GM19023 (cell line): ENCODE measurements at regions not wholly inside any gene's neighbourhood (a gene's known extent, or its start where the extent isn't known, plus 50 kb on each side); places are given as distances from the start of the nearest gene placed in this dataset.
"Not testable (repeated sequence)": the region's sequence is repeated elsewhere in the genome, so short reads cannot be mapped to it uniquely, and the experiment has no call there.

Source experiments
- ATAC-seq: cut with Tn5 transposase; IDR thresholded peaks from one replicate; pipeline ENCODE4 v1.9.1; 2021; ENCODE audit warnings: mild to moderate bottlenecking, moderate library complexity; ENCODE audit not compliant: unreplicated experiment

DNA sequence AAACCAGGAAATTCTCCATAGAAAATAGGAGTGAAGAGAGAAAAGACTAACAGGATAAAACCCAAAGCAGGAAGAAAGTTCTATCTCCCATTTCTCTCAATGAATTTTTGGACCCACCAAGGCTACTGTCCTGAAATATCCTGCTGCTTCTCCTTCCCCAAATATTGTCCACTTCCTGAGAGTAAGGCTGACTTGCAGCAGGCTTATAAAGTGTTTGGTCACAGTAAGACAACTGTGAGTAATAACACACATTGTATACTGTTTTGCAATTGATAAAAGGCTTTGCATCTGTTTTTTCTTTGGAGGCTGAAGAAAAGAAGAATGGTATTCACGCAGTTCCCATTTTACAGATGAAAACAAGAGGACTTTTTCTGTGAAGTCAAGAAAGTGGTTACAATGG lies 52.8 kb downstream of the FOXD4L6 start:
- not testable (repeated sequence) for ATAC-seq

DNA sequence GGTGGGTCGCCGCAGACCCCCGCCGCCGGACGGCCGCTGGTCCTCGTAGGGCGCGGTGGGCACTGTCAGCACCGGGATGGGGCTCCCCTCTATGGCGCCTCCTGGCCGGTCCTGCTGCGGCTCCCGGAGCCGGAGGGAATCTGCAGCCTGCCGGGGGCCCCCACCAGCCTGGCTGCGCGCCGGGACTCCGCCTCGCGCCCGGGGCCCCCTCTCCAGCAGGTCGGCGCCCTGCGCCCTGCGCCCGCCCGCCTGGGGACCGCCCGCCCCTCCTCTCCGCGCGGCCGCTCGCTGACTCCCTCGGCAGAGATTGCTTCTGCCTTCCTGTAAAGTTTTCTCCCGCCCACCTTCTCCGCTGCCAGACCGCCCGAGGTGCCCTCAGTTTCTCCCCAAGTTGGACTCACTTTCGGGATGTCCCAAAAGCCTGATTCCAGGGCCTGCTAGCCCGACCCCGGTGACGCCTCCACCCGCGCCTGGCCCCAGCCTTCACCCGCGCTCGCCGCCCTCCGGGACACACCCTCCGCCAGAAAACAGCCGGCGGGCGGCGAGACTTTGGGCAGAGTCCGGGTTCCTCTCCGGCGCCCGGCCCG lies 54.0 kb downstream of the FOXD4L6 start:
- peak; percentile 75 for ATAC-seq

DNA sequence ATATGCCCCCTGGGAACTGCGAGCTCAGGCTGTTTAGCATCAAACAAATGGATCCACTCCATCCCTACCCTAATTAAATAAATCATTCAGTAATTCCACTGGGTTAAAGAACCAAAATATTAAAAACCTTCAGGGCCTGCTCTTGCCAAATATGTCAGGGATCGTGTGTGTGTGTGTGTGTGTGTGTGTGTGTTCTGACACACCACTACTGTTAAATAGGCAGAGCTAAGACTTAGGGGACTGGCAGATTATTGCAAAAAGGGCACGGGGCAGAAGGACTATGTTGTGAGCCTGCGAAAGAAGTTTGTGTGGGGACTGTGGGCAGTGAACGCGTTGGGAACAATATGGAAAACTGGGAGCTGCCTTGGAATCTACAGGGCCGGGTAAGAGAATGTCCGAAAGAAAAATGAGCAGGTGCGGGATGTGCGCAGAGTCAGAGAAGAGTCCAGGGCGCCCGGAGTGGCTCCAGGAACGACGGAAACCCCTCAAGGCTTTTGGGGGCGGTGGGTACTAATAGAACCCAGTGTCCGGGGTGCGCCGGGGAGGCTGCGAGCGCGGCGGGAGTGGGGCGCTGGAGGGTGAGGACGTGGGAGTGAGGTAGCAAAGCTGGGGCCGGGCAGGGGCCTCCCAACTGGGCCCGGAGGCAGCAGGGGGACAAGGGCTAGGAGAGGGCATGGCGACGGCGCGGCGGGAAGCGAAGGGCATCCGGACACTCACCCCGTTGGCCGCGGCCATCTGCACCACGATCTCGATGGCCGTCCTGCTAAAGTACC lies 54.8 kb downstream of the FOXD4L6 start:
- peak; percentile 8 for ATAC-seq

DNA sequence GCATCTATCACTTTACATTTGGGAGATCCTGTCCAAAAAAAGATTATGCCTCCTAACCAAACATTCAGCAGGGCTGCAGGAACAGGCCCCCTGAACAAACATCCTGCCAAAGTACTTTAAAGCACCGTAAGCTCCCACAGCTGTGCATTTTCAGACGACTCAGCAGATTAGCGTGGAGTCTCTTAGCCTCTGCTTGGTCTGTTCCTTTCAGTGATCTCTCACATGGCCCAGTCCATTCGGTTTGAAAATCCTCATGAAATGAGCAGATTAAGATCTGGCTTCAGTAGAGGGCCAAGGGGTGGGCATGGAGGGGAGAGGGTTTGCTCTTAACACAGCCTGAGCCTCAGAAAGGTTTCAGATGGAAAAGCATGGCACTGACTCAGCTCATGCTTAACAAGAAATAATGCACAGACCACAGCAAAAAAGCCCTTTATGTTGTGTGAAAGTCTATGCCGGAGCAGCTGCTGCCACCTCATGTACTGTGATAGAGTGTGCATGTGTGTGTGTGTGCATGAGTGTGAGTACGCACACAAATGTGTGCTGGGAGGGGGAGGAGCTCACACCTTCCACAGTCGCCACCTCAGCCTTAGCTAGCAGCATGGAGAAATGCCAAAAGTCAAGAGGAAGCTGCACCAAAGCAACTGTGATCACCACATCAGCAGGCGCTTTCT lies 64.2 kb downstream of the FOXD4L6 start:
- peak; percentile 83 for ATAC-seq

DNA sequence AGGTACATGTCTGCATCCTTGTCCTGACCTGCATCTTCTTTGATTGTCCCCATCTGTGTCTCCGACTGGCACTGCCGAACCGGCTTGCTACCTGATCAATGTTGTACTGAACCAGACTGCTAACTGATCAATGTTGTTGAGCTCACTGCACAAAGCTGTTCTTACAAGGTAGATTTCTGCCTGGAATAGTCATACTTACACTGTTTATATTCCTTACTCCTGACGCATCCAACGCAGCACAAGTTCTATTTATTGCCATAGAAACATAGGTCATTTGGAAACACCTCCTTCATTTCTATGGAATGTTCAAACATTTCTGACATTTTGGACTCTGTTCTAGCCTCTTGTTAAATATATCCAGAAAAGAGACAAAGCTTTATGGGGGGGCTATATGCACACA lies 65.2 kb downstream of the FOXD4L6 start:
- ATAC-seq = not testable (repeated sequence)

DNA sequence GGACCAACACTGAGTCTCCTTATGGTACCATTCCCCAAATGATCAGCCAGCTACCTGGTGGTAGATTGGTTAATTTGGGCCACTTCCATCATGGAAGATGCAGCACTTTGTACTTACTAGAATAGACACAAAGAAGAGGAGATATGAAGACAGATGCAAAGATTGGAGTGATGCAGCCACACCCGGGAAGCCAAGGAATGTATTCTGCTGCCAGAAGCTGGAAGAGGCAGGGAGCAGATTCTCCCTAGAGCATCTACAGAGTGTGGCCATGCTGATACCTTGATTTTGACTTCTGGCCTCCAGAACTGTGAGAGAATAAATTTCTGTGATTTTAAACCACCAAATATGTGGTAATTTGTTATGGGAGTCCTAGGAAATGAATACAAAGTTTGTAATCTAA lies 68.9 kb downstream of the FOXD4L6 start:
- not testable (repeated sequence) for ATAC-seq

DNA sequence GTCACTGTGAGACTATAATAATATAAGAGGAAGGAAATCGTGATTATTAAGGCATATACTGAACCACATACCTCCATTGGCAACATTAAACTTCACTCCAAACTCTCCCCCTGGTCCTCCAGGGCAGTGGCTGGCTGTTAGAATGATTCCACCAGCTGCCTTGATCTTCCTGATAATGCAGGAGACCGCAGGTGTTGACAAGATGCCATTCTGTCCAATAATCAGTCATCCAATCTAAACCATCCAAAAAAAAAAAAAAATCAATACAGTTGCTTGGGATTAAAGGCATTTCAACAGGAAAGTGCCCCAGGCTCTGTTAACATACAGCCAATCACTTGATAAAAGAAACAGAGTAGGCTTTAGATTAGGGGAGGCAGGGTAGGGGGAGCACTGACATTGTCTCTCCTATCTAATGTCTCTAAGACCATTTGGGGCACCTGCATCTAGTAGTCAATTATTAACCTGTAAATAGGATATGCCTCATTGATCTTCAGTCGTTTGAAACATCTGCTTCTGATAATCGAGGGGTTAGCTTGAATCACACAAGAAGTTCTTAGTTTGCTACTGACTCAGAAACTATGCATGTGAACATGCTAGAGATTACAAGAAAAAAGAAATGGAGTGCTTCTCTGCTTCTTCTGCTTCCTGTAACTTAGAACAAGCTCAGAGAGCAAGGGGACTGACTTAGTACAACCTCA lies 74.7 kb downstream of the FOXD4L6 start:
- ATAC-seq = peak; percentile 90

DNA sequence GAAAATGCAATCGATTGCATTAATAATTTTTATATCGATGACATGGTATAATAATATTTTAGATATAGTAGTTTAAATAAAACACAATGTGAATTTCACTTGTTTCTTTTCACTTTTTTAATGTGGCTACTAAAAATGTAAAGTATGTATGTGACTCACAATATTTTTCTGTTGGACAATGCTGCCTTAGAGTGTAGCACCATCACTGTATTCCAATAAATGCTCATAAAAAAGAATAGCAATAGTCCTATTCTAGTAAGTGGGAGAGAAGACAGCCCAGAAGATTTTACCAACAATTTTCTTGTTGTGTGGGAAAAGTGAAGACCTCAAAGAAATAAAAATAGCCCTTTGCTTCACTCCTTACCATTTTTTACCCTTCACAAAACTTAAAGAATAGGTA lies 79.8 kb downstream of the FOXD4L6 start:
- ATAC-seq = not testable (repeated sequence)

DNA sequence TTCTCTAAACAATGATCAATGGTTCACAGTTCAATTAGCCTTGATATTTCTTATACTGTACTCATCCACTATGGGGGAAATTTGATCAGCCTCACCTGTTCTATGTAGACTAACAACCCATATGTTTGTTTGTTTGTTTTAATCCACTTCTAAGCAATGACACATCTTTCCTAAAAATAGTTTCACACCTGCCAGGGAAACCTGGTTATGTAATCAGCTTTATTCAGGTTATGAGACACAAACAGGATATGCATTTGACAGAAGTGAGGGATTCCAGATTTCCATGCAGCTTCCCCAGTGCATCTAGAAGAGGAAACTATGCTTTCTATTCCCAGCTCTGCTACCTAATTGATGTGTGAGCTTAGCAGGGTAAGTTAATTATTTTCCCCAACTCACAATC lies 80.7 kb downstream of the FOXD4L6 start:
- ATAC-seq = not testable (repeated sequence)

DNA sequence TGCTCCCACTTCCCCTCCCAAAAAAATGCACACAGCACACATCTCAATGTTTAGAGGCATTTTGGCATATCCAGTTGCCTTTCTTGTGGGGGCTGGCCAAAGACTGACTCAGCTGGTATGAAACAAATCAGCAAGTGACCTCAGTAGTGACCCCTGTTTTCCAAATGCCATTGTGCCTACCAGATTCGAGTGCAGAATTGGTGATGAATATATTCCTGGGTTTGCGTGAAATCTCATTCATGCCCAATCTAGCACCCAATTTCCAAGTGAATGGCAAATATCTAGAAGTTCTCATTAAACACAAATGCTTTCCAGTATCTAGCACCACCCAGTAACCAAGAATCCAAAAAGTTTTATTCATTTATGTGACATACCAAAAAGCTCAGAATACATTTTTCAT lies 83.6 kb downstream of the FOXD4L6 start:
- ATAC-seq = not testable (repeated sequence)

DNA sequence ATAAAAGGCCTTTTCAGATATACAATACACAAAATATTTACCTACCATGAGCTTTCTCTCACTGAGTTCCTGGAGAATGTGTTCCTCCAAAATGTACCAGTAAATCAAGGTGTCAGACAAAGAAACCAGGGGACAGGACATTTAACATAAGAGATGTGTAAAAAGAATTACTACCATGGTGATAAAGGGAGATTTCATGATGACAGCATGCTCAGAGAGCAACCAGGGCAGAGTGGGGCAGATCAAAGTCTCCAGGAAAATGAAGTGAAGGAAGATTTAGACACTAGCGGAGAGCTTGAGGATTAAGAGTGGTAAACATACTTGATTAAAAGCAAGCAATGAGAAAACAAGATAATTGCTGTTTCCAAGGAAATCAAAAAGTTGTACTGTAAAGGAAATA lies 85.0 kb downstream of the FOXD4L6 start:
- not testable (repeated sequence) for ATAC-seq

DNA sequence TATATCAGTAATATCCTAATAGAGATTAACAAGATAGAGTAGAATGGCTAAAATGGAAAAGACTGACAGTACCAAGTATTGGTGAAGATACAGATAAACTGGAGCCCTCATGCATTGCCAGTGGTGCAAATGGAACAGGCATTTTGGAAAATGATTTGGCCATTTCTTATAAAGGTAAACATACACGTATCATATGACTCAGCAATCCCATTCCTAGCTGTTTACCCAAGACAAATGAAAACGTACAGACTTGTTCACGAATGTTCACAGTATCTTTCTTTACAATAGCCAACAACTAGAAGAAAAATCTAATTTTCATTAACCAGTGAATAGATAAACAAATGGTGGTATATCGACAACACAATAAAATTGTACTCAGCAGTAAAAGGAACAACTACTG lies 86.4 kb downstream of the FOXD4L6 start:
- ATAC-seq = not testable (repeated sequence)

DNA sequence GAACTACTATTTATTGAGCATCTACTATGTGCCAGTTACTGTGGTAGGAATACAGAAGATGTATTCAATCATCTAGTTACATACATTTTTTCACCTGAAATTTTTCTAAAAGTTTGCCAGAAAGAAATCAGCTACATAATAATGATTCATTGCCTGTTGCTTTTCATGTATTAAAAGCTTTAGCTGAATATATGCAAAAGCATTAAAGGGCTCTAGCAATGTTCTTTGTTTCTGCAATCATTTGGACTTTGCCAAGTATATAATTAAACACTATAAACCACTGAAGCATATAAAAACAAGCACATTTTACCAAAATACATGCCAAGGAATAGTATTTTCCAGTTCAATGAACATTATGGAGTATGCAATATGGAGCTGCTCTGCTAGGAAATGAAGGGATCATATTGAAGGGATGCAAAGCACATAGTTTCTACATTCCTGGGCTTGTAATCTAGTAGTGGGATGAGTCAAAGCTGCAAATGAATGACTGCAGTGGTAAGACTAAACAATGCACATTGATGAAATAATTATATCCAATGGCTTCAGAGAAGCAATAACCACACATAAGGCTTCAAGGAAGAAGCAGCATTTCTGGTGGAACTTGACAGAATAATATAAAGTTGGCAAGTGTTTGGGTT lies 87.7 kb downstream of the FOXD4L6 start:
- ATAC-seq = not testable (repeated sequence)

DNA sequence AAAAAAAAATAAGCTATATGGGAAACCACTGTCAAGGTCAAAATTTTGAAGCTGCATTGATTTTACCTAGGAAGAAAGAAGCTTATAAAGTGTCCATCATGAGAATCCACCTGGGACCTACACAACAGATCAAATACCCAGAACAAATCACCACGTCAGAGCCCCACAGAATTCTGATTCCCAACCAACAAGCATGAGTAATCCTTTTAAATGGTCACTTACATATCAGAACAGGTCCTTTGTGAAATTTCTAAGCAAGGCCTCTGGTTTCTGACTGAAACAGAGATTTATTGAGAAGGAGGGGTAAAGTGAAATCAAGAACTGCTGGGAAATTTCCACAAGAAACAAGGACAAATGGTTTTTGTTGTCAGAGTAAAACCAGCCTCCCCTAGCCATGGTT lies 93.2 kb downstream of the FOXD4L6 start:
- ATAC-seq = not testable (repeated sequence)

DNA sequence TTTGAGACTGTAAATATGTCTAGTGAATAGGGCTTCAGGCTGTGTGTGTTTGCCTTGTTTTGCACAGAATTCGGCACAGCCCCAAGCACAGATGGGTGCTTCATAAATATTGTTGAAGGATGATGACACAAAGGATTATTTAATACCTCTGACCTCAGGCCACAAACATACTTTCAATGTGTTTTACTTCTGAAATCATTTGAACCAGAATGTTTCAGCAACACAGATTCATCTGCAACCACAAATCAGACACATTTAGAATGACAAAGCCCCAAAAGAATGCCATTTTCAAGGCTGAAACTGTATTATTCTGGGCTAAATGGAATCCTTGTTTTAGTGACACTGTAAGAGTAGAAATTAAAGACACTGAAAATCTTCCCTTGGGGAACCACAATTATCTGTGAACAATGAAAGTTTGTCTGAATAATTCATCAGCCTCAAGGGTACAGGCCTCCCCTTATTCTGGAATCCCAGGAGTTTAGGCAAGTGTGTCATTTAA lies 93.7 kb downstream of the FOXD4L6 start:
- not testable (repeated sequence) for ATAC-seq

DNA sequence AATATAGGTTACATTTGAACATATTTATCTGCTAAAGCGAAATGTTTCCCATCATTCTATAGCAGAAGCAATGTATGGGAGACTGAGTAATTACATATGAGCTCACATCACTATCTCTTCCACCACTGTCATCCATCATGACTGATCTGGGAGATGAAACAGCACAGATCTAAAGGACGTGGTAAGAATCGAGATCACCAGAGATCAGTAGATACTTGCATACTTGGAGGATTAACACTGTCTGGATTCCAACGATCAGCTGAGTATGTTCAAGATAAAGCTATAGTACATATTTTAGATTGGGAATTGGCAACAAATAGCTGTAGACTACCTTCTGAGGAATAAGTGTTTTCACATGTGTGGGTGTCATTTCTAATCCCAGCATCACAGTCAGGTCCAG lies 94.6 kb downstream of the FOXD4L6 start:
- ATAC-seq = not testable (repeated sequence)

DNA sequence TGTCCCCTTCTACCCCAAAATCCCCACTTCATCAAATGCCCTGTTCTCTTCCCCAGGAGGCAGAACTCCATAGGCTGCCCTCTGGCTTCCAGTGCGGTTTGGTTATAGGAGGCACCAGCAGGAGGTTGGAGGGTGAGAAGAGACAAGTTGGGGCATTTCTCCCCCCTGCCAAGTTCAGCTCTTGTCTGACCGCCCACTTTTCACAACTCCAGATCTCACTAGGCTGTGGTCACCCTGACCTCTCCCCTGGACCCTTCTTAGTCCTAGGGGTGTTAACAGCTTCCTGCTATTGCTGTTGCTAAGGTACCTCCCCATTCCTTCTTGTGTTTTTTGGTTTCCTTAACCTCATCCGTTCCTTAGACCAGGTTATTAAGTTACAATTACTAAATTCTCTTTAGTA lies 95.1 kb downstream of the FOXD4L6 start:
- not testable (repeated sequence) for ATAC-seq

DNA sequence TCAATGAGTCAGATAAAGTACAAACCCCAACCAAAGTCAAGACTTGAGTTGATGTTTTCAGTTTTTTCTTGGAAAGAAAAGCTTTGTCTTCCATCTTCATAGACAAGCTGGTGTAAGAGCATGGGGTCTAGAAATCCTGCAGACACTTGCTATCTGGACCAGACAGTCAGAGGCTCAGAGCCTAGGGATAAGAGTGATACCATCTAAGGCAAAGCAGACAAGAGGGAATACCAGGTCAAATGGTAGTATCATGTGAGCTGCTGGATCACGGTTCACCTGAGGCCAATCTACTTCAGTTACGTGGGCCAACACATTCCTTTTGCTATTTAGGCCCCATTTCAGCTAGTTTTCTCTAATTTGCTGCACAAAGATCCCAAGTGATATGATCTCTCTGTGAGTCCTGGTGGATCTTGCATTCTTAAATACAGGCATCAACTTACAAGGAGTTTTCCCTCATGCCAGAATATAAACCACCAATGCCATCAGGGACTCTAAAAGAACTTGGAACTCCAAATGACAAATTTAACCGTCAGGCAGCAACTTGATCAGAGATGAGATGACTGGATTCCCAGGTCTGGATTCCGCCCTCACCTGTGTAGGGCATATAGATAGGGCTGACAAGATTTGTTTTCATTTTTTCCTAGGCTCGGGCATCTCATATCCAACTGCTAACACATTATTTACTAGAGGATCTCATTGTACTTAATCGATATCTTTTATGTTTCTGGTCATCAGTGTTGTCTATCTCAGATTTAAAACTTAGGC lies 101.4 kb downstream of the FOXD4L6 start:
- not testable (repeated sequence) for ATAC-seq

DNA sequence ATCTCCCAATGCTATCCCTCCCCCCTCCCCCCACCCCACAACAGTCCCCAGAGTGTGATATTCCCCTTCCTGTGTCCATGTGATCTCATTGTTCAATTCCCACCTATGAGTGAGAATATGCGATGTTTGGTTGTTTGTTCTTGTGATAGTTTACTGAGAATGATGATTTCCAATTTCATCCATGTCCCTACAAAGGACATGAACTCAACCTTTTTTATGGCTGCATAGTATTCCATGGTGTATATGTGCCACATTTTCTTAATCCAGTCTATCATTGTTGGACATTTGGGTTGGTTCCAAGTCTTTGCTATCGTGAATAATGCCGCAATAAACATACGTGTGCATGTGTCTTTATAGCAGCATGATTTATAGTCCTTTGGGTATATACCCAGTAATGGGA lies 106.1 kb downstream of the FOXD4L6 start:
- ATAC-seq = not testable (repeated sequence)
